HG02852 (cell line): ENCODE measurements at regions not wholly inside any gene's neighbourhood (a gene's known extent, or its start where the extent isn't known, plus 50 kb on each side); places are given as distances from the start of the nearest gene placed in this dataset.
A peak's percentile ranks its signal among the peaks of the same experiment; 100 is the strongest.
"Not testable (repeated sequence)": the region's sequence is repeated elsewhere in the genome, so short reads cannot be mapped to it uniquely, and the experiment has no call there.

Source experiments
- ATAC-seq: cut with Tn5 transposase; IDR thresholded peaks from one replicate; pipeline ENCODE4 v1.9.1; 2021; ENCODE audit warnings: mild to moderate bottlenecking, moderate library complexity; ENCODE audit not compliant: unreplicated experiment

DNA sequence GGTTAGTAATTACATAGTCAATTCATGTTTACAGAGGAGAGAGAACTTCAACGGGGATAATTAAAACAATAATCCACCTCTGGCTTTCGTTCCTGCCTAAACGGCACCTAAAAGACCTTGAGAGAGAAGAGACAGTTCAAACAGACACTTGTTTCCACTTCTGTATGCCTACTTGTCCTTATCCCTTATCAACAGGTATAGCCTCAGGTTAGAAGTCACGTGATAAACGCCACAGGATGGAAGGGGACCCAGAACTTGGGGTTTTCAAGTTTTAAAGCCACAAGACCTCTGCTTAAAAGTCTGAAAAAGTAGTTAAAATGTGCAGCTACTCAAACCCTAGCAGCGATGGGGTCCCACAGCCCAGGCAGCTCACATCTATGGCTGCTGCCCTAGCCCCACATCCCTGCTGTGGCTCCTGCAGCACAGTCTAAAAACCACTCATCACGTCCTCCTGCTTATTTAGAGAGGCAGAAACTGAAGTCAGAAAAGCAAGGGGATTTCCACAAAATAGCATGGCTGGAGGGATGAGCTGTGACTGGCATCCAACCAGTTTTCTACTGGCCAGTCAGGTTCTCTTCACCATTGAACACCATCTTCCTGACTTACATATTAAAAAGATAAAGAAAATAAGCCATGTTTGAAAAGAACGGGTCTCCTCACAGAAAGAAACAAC lies 51.2 kb upstream of the SEC16B start:
- ATAC-seq, result no peak

DNA sequence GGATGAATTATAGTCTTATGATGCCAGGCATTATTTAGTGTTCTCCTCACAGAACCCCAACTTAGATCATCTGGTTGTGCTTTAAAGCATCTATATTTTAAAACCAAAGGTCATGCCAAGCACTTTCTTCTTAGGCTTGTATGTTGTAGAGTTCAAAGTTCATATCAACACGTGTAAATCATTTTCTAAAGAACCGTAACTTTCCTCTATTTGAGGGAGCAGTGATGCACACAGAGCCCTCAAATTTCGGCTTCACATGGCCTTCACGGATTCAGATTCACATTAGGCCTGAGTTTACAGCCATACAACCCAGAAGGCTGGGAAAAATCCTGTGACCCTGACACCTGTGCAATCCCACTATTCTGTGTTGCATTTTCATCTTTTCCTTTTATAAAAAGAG lies 52.1 kb upstream of the SEC16B start:
- ATAC-seq, result no peak

GRCh38 chr1:178023181-178023618 lies 53.3 kb upstream of the SEC16B start:
- no peak for ATAC-seq

GRCh38 chr1:178024504-178024903 lies 54.6 kb upstream of the SEC16B start:
- ATAC-seq, result no peak

GRCh38 chr1:178025613-178026356 lies 55.9 kb upstream of the SEC16B start:
- ATAC-seq, result no peak

- no peak for ATAC-seq
Measured at GRCh38 chr1:178028841-178029481, 59.1 kb upstream of the SEC16B start.

DNA sequence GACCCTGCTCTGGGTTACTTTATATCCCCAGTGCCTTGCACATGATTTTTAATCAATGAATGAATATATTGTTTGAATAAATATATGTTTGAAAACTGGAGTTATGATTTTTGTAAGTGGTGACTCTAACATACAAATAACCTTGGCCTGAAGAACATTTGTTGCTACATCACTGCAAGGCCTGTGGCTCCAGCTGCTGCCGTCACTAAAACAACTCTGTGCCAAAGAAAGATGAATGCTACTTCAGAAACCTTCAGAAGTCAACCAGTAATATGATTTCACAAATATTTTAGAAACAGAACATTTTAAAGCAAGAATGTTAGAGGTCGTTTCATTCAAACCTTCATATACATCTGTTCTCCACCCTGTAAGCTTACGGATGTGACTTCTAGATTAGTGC lies 60.6 kb upstream of the SEC16B start:
- no peak for ATAC-seq

DNA sequence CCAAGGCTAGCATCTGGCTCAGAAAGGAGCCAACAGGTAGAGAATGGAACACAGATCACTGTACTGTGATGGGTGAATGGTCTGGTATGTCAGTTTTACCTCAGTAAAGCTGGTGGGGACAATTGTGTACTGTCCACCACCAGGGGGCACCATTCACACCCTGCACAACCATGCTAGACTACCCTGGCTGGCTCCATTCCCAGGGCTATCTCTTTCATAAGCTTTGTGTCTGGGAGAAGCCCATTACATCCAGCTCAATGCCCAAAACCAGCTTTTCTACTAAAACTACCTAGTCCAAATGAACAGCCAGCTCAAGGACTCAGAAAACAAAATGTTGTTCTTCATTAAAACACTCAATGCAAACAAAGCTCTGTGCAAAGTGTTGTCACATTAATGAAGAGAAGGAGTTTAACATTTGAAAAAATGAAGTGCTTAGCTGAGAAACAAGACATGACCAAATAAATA lies 62.0 kb upstream of the RASAL2 start:
- peak; percentile 92 for ATAC-seq

DNA sequence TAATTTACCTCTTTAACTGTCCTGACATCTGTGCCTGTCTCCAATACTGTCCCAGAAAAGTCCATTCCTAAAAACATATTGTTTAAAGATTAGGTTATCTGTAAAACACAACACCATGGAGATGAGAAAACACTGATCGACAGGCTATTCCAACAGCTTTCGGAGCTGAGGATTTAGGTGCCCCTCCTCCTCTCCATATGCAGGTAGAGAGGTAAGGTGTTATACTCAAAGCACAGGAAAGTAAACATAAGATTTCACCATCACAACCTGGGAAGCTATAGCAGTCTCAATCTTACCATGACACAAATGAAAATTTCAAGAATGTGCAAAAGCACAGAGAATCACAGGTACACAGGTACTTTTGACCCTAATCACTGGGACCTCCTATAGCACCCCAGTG lies 60.9 kb upstream of the RASAL2 start:
- ATAC-seq, result no peak

DNA sequence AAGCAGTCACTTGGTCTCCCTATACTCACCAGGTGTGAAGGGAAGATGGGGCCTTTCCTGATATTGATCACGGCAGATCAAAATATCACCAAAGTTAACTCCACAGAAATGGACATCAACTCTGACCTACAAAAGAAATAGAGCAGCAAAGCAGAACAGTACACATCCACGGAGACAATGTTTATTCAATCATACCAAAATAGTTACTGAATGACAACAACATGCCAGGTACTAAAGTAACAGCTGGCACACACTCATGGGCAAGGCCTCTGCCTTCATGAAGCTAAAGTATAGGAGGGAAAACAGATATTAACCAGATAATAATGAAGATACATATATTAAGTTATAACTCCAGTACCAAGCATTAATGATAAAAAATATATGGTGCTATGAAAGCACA lies 59.2 kb upstream of the RASAL2 start:
- ATAC-seq, result no peak

DNA sequence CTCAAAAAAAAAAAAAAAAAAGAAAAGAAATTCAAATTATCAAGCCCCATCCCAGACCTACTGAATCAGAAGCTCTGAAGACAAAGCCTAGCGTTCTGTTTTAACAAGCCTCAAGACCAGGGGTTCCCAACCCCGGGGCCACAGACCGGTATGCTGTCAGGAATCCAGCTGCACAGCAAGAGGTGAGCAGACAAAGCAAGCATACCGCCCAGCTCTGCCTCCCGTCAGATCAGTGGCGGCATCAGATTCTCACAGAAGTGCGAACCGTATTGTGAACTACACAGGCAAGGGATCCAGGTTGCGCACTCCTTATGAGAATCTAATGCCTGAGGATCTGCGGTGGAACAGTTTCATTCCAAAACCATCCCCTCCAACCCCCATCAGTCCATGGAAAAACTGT lies 57.8 kb upstream of the RASAL2 start:
- no peak for ATAC-seq

DNA sequence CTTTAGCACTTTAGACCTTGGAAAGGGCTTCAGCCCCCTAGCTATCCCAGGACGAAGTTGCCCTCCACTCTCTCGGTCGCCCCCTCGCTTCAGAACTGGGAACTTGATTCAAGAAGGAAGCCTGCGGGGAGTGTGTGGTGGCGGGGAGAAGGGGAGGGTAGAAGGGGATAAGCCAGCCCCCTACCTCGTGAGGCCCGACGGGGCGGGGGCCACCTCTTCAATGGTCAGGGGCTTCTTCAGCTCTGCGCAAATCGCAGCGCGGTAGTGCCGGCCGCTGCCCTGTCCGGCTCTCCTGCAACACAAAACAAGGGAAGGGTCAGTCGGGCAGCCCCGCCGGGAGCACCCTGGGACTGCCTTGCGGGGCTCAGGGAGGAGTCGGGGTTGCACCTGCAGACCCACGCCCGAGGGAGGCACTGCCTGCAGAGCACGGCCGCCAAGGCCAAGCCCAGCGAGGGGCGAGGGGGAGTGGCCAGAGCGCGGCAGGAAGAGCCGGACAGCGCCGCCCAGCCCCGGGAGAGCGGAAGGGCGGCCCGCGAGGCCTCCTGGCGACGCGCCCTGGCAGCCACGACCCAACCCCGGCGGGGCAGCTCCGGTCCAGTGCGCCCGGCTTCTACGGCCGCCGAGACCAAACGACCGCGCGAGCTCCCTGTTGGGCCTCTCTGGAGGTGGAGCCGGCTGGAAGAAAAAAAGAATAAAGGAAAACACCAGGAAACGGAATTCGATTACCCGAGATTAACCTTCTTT lies 56.2 kb upstream of the RASAL2 start:
- no peak for ATAC-seq

- no peak for ATAC-seq
Measured at GRCh38 chr1:178038372-178038771, 55.5 kb upstream of the RASAL2 start.

- no peak for ATAC-seq
Measured at GRCh38 chr1:178039891-178040290, 54.0 kb upstream of the RASAL2 start.

DNA sequence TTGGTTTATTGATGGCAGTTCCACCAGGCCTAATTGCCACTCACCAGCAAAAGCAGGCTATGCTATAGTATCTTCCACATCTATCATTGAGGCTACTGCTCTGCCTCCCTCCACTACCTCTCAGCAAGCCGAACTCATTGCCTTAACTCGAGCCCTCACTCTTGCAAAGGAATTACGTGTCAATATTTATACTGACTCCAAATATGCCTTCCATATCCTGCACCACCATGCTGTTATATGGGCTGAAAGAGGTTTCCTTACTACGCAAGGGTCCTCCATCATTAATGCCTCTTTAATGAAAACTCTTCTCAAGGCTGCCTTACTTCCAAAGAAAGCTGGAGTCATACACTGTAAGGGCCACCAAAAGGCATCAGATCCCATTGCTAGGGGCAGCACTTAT lies 50.0 kb upstream of the RASAL2 start:
- ATAC-seq, result not testable (repeated sequence)
